Fibroblast of skin of scalp (primary cell): ENCODE measurements at regions not wholly inside any gene's neighbourhood (a gene's known extent, or its start where the extent isn't known, plus 50 kb on each side); places are given as distances from the start of the nearest gene placed in this dataset.

Source experiments
- DNase-seq: peaks from one replicate; pipeline ENCODE4 v3.0.0-alpha.2; 2013

DNA sequence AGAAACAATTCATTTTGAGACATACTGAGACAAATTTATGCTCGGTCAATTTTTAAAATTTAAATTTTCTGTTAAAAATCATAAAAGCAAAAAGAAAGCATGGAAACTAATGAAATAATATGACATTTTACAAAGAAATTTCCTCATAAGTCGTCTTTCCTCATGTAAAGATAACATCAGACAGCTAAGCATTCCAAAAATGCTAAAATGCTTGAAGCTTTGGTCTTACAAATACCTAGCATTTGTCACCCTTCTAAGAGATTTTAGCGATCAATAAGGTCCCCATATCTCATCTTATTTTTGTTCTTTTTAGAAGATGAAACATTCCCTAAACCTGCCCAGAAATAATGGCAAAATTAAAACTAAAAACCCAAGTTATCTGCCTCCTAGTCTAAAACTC, 68.5 kb upstream of the FREM2 start:
- no peak for DNase-seq

DNA sequence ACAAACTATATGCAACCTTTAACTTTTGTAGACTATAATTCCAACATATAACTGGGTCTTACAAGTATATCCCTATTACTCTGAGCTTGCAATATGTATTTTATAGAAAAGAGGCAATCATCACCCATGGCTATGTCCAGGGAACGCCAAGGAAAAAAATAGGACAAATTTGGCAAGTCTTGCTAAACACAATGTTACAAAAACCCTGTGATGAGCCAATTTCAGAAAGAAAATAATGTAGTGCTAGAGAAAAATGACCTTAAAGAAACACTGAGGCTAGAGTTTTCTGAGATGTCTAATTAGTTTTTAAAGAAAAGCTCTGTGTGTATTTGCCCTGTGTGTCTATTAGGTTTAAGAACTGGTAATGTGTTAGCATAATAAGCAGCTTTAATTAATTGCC, 68.0 kb upstream of the FREM2 start:
- DNase-seq = no peak

DNA sequence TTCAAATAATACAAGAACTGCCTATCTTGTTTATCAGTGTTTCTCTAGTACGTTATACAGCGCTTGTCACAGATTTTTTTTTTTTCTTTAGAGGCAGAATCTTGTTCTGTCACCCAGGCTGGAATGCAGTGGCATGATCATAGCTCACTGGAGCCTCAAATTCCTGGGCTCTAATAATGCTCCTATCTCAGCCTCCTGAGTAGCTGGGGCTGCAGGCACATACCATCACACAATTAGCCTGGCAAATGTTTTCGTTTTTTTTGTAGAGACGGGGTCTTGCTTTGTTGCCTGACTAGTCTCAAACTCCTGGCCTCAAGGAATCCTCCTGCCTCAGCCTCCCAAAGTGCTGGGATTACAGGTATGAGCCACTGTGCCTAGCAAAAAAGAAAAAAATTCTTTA, 66.0 kb upstream of the FREM2 start:
- no peak for DNase-seq

- DNase-seq = no peak
Measured at GRCh38 chr13:38624822-38625221, 62.1 kb upstream of the FREM2 start.

- peak; percentile 7 for DNase-seq
Measured at GRCh38 chr13:38628554-38628953, 58.3 kb upstream of the FREM2 start.

- peak; percentile 87 for DNase-seq
Measured at GRCh38 chr13:38630780-38631179, 56.1 kb upstream of the FREM2 start.

DNA sequence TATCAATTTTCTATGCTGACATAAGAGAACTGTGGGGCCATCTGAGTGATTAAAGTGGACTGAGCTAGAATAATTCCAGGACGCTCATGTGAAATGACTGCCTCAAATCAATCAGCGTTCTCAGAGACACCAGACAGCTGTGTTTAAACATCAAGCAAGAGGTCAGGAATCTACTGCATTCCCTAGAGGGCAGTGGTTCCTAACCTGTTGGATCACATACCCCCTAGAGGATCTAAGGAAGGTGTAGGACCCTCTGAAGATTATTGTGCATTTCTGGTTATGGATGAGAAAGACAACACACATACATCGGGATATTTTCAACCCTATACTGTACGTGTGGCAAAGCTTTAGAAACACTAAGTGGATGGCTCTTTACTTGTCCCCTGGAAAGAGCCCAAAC, 51.8 kb upstream of the FREM2 start:
- no peak for DNase-seq

- no peak for DNase-seq
Measured at GRCh38 chr13:38636073-38636472, 50.8 kb upstream of the FREM2 start.

GRCh38 chr13:38636761-38637160, 50.1 kb upstream of the FREM2 start:
- no peak for DNase-seq
